Neural crest cell (in vitro differentiated cells): ENCODE measurements at regions not wholly inside any gene's neighbourhood (a gene's known extent, or its start where the extent isn't known, plus 50 kb on each side); places are given as distances from the start of the nearest gene placed in this dataset.

Experiments used
- DNase-seq: peaks from one replicate; pipeline ENCODE4 v3.0.0; 2021; ENCODE audit warnings: low read depth, mixed read lengths, low spot score
- H3K27ac Mint-ChIP-seq: one replicate; pipeline ENCODE4 v1.8.0; 2021; ENCODE audit warnings: mild to moderate bottlenecking, mixed read lengths; ENCODE audit not compliant: unreplicated experiment
- H3K27me3 Mint-ChIP-seq: 2 replicates; pipeline ENCODE4 v1.8.0; 2021; ENCODE audit warnings: low read depth, mild to moderate bottlenecking, mixed read lengths
- H3K36me3 Mint-ChIP-seq: 2 replicates; pipeline ENCODE4 v1.8.0; 2021; ENCODE audit warnings: low read depth, mild to moderate bottlenecking, mixed read lengths
- H3K4me1 Mint-ChIP-seq: 2 replicates; pipeline ENCODE4 v1.8.0; 2021; ENCODE audit warnings: mixed read lengths
- H3K4me3 Mint-ChIP-seq: one replicate; pipeline ENCODE4 v1.8.0; 2021; ENCODE audit warnings: mild to moderate bottlenecking, mixed read lengths
- H3K9me3 Mint-ChIP-seq: 2 replicates; pipeline ENCODE4 v1.8.0; 2021; ENCODE audit warnings: mixed read lengths
- CTCF ChIP-seq: fragments of 200-600 bp; sonication (generic); conservative IDR thresholded peaks from 2 replicates; pipeline ENCODE4 v1.5.0; 2021; ENCODE audit warnings: antibody characterized with exemption, mild to moderate bottlenecking

DNA sequence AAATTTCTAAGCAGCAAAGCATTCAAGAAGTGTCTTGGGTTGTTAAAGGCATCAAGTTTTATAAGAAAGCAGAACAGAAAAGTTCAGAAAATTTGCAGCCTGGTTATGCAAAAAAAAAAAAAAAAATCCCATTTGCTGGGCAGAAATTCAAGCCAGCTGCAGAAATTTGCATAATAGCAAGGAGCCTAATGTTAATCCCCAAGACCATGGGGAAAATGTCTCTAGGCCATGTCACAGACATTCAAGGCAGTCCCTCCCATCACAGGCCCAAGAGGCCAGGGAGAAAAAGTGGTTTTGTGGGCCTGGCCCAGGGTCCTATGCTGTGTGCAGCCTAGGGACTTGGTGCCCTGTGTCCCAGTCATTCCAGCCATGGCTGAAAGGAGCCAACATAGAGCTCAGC, 269.0 kb upstream of the SLC39A10 start:
- Mint-ChIP-seq H3K4me1 (peaks cover 5% of the 10 kb centered on the region), H3K9me3 (no peaks in the 10 kb centered on the region), H3K4me3 (no peak overlapping the region), H3K27ac (no peak overlapping the region), H3K27me3 (no peaks in the 10 kb centered on the region), H3K36me3 (no peaks in the 10 kb centered on the region)
- no peak for TF ChIP-seq CTCF
- DNase-seq = no peak

DNA sequence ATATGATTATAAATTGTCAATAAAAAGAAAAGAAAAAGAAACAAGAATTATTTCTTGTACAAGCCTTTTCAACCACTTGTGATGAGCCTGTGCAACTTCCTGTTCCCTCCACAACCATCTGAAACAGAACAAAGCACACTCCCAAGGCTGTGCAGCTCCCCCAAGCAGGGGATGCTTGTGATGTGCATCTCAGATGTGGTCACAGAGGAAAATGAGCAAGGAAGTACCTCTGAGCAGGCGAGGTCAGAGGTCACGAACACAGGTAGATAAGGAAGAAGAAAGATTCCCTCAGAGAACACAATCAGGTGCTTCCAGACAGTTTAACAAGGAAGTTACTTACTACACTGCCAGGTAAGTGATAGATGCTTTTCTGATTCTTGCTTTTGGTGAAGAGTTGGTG, 274.8 kb upstream of the SLC39A10 start:
- TF ChIP-seq CTCF = no peak
- Mint-ChIP-seq H3K27me3 (no peaks in the 10 kb centered on the region), H3K27ac (no peak overlapping the region), H3K9me3 (peaks cover 6% of the 10 kb centered on the region), H3K36me3 (no peaks in the 10 kb centered on the region), H3K4me3 (no peak overlapping the region), H3K4me1 (no peaks in the 10 kb centered on the region)
- DNase-seq = no peak

DNA sequence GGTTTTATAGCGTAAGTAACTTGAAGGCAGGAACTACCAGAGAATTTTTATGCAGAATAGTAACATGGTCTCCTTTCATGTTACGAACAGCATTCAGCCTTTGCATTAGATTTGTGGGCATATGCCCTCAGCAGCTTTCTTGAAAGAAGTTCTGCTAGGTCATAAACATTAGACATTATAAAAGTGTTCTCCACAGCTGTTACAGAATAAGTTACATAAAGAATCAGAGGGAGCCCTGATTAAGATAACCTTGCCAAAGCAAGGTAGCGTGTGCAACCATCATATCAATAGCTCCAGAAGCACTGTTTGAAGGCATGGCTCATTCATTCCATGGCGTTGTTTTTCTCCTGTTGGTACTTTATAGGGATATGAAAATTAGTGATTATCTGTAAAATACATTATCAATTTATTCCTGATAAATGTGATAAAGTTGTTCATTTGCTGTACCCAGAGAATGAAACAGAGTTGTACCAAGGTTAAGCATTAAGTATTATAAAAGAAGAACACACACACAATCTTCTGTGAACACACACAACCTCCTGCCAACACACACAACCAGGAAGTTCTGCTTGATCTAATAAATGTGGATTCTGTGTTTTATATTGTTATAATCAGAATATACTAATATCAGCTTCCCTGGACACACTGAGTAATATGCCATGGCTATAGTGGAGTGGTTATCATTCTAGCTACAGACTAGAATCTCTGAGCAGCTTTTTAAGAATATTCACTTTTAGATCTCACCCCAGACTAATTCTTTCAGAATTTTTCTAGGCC, 286.7 kb upstream of the SLC39A10 start:
- no peak overlapping the region for H3K27ac Mint-ChIP-seq
- peaks cover 5% of the 10 kb centered on the region for H3K9me3 Mint-ChIP-seq
- H3K27me3 Mint-ChIP-seq = no peaks in the 10 kb centered on the region
- no peak for TF ChIP-seq CTCF
- H3K4me1 Mint-ChIP-seq = no peaks in the 10 kb centered on the region
- no peak overlapping the region for H3K4me3 Mint-ChIP-seq
- H3K36me3 Mint-ChIP-seq = no peaks in the 10 kb centered on the region
- no peak for DNase-seq

GRCh38 chr2:195369218-195369587, 287.8 kb upstream of the SLC39A10 start:
- Mint-ChIP-seq H3K9me3 (peaks cover 5% of the 10 kb centered on the region), H3K36me3 (no peaks in the 10 kb centered on the region), H3K27me3 (no peaks in the 10 kb centered on the region), H3K27ac (no peak overlapping the region), H3K4me1 (no peaks in the 10 kb centered on the region), H3K4me3 (no peak overlapping the region)
- no peak for DNase-seq
- TF ChIP-seq CTCF = no peak

- Mint-ChIP-seq H3K4me3 (no peak overlapping the region), H3K9me3 (peaks cover 5% of the 10 kb centered on the region), H3K4me1 (no peaks in the 10 kb centered on the region), H3K27me3 (no peaks in the 10 kb centered on the region), H3K27ac (no peak overlapping the region), H3K36me3 (no peaks in the 10 kb centered on the region)
- DNase-seq = no peak
- no peak for TF ChIP-seq CTCF
Observed at GRCh38 chr2:195368249-195369217, 288.5 kb upstream of the SLC39A10 start.
